Endothelial cell of umbilical vein (primary cell): ENCODE measurements at regions not wholly inside any gene's neighbourhood (a gene's known extent, or its start where the extent isn't known, plus 50 kb on each side); places are given as distances from the start of the nearest gene placed in this dataset.

Experiments
- CTCF ChIP-seq, 2 donors: IDR thresholded peaks; 1 replicate in 1 of 2; 2 replicates in 1 of 2; pipeline ENCODE4 v1.5.1; 2011; ENCODE audit warnings: low read length in 2 of 2, mild to moderate bottlenecking in 2 of 2, moderate library complexity in 2 of 2, control low read depth in 1 of 2, inconsistent platforms in 1 of 2, low read depth in 1 of 2; ENCODE audit not compliant: insufficient read depth in 1 of 2; ENCODE audit errors: extremely low read depth in 1 of 2
- MAX ChIP-seq: IDR thresholded peaks from 2 replicates; pipeline ENCODE4 v1.6.1; 2011; ENCODE audit not compliant: insufficient read depth, insufficient read length
- POLR2A ChIP-seq: IDR thresholded peaks from 2 replicates; pipeline ENCODE4 v1.6.1; 2012; ENCODE audit warnings: low read depth, mild to moderate bottlenecking, control low read depth, low read length
- POLR2AphosphoS5 ChIP-seq: IDR thresholded peaks from 2 replicates; pipeline ENCODE4 v1.6.1; 2012; ENCODE audit warnings: low read depth, mild to moderate bottlenecking, control low read depth, low read length, moderate library complexity; ENCODE audit not compliant: insufficient read depth

- TF ChIP-seq POLR2AphosphoS5 (no peak), CTCF (IDR thresholded peaks at IDR 0.05; ENCODE audit: extremely low read depth in 1 of 2, insufficient read depth in 1 of 2, low read depth in 1 of 2, low read length in 2 of 2) (no peak), MAX (no peak), POLR2A (no peak)
Observed at GRCh38 chr2:220707261-220707660, 864.8 kb downstream of the EPHA4 start.
